ENCODE measurements at regions not wholly inside any gene's neighbourhood (a gene's known extent, or its start where the extent isn't known, plus 50 kb on each side); places are given as distances from the start of the nearest gene placed in this dataset.
"Not testable (repeated sequence)": the region's sequence is repeated elsewhere in the genome, so short reads cannot be mapped to it uniquely, and the experiment has no call there.

DNA sequence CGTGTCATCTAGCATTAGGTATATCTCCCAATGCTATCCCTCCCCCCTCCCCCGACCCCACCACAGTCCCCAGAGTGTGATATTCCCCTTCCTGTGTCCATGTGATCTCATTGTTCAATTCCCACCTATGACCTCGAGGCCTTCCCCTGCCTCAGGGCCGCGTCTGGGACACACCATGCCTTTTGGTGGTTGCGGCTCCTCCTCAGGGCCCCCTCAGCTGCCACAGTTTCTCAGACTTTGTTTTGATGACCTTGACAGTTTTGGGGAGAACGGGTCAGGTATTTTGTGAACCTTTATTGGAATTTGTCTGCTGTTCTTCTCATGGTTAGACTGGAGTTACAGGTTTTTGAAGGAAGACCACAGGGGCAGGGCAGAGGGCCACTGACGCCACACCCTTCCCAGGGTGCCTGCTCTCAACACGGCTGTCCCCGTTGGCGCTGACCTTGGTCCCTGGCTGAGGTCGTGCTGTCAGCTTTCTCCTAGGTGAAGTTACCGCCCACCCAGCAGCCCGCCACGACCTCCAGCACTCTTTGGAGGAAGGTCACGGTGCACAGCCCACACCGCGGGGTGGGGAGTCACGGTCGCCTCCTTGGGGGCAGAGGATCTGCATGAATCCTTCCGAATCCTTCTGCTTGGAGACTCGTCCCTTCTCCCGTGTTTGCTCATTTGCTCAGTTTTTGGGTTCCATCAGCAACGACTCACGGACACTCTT is 130.5 kb downstream of the KIF26A start:
- TF ChIP-seq POLR2A (IDR thresholded peaks at IDR 0.05), result no peak
- TF ChIP-seq EP300 (IDR thresholded peaks at IDR 0.05; ENCODE audit: low read depth), result no peak
- TF ChIP-seq, protein P1, sequence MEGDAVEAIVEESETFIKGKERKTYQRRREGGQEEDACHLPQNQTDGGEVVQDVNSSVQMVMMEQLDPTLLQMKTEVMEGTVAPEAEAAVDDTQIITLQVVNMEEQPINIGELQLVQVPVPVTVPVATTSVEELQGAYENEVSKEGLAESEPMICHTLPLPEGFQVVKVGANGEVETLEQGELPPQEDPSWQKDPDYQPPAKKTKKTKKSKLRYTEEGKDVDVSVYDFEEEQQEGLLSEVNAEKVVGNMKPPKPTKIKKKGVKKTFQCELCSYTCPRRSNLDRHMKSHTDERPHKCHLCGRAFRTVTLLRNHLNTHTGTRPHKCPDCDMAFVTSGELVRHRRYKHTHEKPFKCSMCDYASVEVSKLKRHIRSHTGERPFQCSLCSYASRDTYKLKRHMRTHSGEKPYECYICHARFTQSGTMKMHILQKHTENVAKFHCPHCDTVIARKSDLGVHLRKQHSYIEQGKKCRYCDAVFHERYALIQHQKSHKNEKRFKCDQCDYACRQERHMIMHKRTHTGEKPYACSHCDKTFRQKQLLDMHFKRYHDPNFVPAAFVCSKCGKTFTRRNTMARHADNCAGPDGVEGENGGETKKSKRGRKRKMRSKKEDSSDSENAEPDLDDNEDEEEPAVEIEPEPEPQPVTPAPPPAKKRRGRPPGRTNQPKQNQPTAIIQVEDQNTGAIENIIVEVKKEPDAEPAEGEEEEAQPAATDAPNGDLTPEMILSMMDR (IDR thresholded peaks at IDR 0.05), result no peak
- TF ChIP-seq POLR2AphosphoS5 (IDR thresholded peaks at IDR 0.05), result no peak
- H3K36me3 ChIP-seq, result no peaks in the 10 kb centered on the region
- intact Hi-C loops (cut with DNase I; ENCODE audit: low total_unique reads) (no loop called here), in situ Hi-C loops (cut with MboI; ENCODE audit: low pct_ligation_motif_present in 1 of 4, low pct_unique_long_range_greater_than_20kb in 1 of 4, low sequenced_read_pairs in 3 of 4) (no loop called here)
- H3K27ac ChIP-seq, result no peak overlapping the region
- H3K4me3 ChIP-seq, result no peak overlapping the region
- peaks cover 0 to 9% (median 6%) of the 10 kb centered on the region in 4 donors for H3K4me1 ChIP-seq
- 85 to 100% methylated on average over 3 to 23 of the region's 25 CpGs for WGBS, 2 donors (ENCODE audit: low coverage in 1 of 2)
- no peaks in the 10 kb centered on the region for H3K27me3 ChIP-seq
- H3K9me3 ChIP-seq, result no peaks in the 10 kb centered on the region
- DNase-seq, result peak; percentile 4

DNA sequence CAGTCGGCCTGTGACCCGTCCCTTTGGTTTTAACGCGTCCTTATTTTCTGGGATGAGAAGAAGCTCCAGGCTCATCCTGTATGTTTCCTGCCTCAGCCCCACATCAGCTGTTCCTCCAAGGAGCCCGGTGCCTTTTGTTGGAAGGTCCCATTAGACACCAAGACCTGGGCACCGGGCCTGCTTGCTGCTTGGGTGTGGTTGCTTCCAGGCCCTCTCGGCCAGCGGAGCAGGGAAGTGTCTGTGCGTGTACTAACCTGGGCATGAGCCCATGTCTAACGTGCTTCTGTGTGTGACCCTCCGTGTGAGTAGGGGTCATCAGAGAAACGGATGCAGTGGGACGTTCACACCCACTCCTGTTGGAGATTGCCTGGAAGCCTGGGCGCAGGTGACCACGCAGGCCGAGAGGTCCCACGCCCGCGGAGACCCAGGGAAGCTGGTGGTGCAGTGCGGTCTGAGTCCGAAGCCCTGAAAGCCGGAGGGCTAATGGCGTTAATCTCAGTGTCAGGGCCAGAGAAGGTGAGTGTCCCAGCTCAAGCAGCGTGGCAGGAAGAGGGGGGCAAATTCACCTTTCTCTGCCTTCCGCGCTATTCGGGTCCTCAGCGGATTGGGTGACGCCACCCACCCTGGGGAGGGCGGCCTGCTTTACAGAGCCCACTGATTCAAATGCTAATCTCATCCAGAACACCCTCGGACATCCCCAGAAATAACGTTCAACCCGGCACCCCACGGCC is 131.3 kb downstream of the KIF26A start:
- H3K4me3 ChIP-seq; H3K36me3 ChIP-seq; in situ Hi-C loops (cut with MboI; ENCODE audit: low pct_ligation_motif_present in 1 of 4, low pct_unique_long_range_greater_than_20kb in 1 of 4, low sequenced_read_pairs in 3 of 4); intact Hi-C loops (cut with DNase I; ENCODE audit: low total_unique reads); H3K27me3 ChIP-seq; H3K9me3 ChIP-seq; H3K27ac ChIP-seq; H3K4me1 ChIP-seq: not testable (repeated sequence)
- DNase-seq, result peak; percentile 5
- WGBS, 2 donors (ENCODE audit: low coverage in 1 of 2), result 95 to 96% methylated on average over 4 to 31 of the region's 34 CpGs

DNA sequence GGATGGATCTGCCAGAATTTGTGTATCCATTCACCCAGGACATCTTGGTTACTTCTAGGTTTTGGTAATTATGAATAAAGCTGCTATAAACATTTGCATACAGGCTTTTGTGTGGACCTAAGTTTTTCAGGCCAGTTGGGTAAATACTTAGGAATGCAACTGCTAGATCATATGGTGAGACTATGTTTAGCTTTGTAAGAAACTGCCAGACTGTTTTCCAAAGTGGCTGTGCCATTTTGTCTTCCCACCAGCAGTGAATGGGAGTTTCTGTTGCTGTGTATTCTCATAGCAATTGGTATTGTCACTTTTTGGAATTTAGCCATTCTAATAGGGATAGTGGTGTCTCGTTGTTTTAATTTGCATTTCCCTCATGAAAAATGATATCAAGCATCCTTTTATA is 133.0 kb downstream of the KIF26A start:
- H3K27me3 ChIP-seq, result no peaks in the 10 kb centered on the region
- no peak for DNase-seq
- H3K4me3 ChIP-seq, result no peak overlapping the region
- H3K36me3 ChIP-seq, result no peaks in the 10 kb centered on the region
- WGBS, 2 donors (ENCODE audit: low coverage in 1 of 2), result 43 to 61% methylated on average over 1 of the region's 1 CpG
- TF ChIP-seq POLR2AphosphoS5 (IDR thresholded peaks at IDR 0.05) (no peak), EP300 (IDR thresholded peaks at IDR 0.05; ENCODE audit: low read depth) (no peak), POLR2A (IDR thresholded peaks at IDR 0.05) (no peak)
- TF ChIP-seq, protein P1 (IDR thresholded peaks at IDR 0.05), result no peak
- H3K4me1 ChIP-seq, result peaks cover 0 to 18% (median 15%) of the 10 kb centered on the region in 4 donors
- H3K27ac ChIP-seq, result no peak overlapping the region
- H3K9me3 ChIP-seq, result no peaks in the 10 kb centered on the region
- intact Hi-C loops (cut with DNase I; ENCODE audit: low total_unique reads) (no loop called here), in situ Hi-C loops (cut with MboI; ENCODE audit: low pct_ligation_motif_present in 1 of 4, low pct_unique_long_range_greater_than_20kb in 1 of 4, low sequenced_read_pairs in 3 of 4) (no loop called here)

DNA sequence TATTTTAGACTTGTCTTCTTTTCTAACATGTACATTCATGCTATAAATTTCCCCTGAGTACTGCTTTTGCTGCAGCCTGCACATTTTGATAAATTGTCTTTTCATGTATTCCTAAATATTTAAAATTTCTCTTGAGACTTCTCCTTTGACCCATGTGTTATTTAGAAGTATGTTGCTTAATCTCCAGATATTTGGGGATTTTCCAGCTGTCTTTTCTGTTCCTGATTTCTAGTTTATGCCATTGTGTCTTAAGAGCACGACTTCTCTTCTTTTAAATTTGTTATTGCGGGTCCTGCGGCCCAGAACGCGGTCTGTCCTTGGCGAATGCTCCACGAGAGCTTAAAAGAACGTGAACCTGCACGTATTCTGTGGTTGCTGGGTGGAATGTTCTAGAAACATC is 136.4 kb downstream of the KIF26A start:
- Histone ChIP-seq H3K36me3 (no peaks in the 10 kb centered on the region), H3K9me3 (no peaks in the 10 kb centered on the region), H3K4me3 (no peak overlapping the region), H3K4me1 (peaks cover 0 to 15% (median 14%) of the 10 kb centered on the region in 4 donors), H3K27me3 (no peaks in the 10 kb centered on the region), H3K27ac (peak overlapping the region in 3 of 4 donors; percentile 24 to 63 (median 46))
- intact Hi-C loops (cut with DNase I; ENCODE audit: low total_unique reads) (no loop called here), in situ Hi-C loops (cut with MboI; ENCODE audit: low pct_ligation_motif_present in 1 of 4, low pct_unique_long_range_greater_than_20kb in 1 of 4, low sequenced_read_pairs in 3 of 4) (no loop called here)
- TF ChIP-seq, protein P1 (IDR thresholded peaks at IDR 0.05), result no peak
- TF ChIP-seq POLR2AphosphoS5 (IDR thresholded peaks at IDR 0.05), result no peak
- TF ChIP-seq POLR2A (IDR thresholded peaks at IDR 0.05), result no peak
- no peak for TF ChIP-seq EP300 (IDR thresholded peaks at IDR 0.05; ENCODE audit: low read depth)
- WGBS, 2 donors (ENCODE audit: low coverage in 1 of 2), result 81 to 93% methylated on average over 9 of the region's 9 CpGs
- DNase-seq, result no peak
